ENCODE measurements at regions not wholly inside any gene's neighbourhood (a gene's known extent, or its start where the extent isn't known, plus 50 kb on each side); places are given as distances from the start of the nearest gene placed in this dataset.

- TF ChIP-seq CTCF (IDR thresholded peaks at IDR 0.05) (no peak), POLR2A (IDR thresholded peaks at IDR 0.05) (no peak), POLR2AphosphoS5 (IDR thresholded peaks at IDR 0.05) (no peak)
Observed at GRCh38 chr4:36716874-36717273, 435.5 kb downstream of the DTHD1 start.

Measured in stomach (tissue), 4 donors.